ENCODE measurements at regions not wholly inside any gene's neighbourhood (a gene's known extent, or its start where the extent isn't known, plus 50 kb on each side); places are given as distances from the start of the nearest gene placed in this dataset.
"Not testable (repeated sequence)": the region's sequence is repeated elsewhere in the genome, so short reads cannot be mapped to it uniquely, and the experiment has no call there.

GRCh38 chr1:214136324-214136919, 144.5 kb upstream of the SMYD2 start:
- no peak overlapping the region for H3K4me3 ChIP-seq (ENCODE audit: low read depth, low read length)
- no peak for TF ChIP-seq CTCF (conservative IDR thresholded peaks at IDR 0.05; ENCODE audit: low read depth, low read length)
- DNase-seq (ENCODE audit: low read depth) = no peak

- H3K4me3 ChIP-seq (ENCODE audit: low read depth, low read length) = no peak overlapping the region
- DNase-seq (ENCODE audit: low read depth) = no peak
- no peak for TF ChIP-seq CTCF (conservative IDR thresholded peaks at IDR 0.05; ENCODE audit: low read depth, low read length)
These were observed 139.5 kb upstream of the SMYD2 start for GRCh38 chr1:214141486-214141885.

GRCh38 chr1:214143006-214143992, 137.7 kb upstream of the SMYD2 start:
- no peak for TF ChIP-seq CTCF (conservative IDR thresholded peaks at IDR 0.05; ENCODE audit: low read depth, low read length)
- H3K4me3 ChIP-seq (ENCODE audit: low read depth, low read length) = no peak overlapping the region
- DNase-seq (ENCODE audit: low read depth) = no peak

GRCh38 chr1:214144521-214144920, 136.4 kb upstream of the SMYD2 start:
- H3K4me3 ChIP-seq (ENCODE audit: low read depth, low read length) = not testable (repeated sequence)

GRCh38 chr1:214146523-214146922, 134.4 kb upstream of the SMYD2 start:
- no peak overlapping the region for H3K4me3 ChIP-seq (ENCODE audit: low read depth, low read length)
- TF ChIP-seq CTCF (conservative IDR thresholded peaks at IDR 0.05; ENCODE audit: low read depth, low read length) = no peak
- no peak for DNase-seq (ENCODE audit: low read depth)

More at GRCh38 chr1:214144521-214144920, 136.4 kb upstream of the SMYD2 start:
- not testable (repeated sequence) for DNase-seq (ENCODE audit: low read depth)

- no peak for DNase-seq (ENCODE audit: low read depth)
- TF ChIP-seq CTCF (conservative IDR thresholded peaks at IDR 0.05; ENCODE audit: low read depth, low read length) = no peak
- H3K4me3 ChIP-seq (ENCODE audit: low read depth, low read length) = no peak overlapping the region
These were observed 126.2 kb upstream of the SMYD2 start for GRCh38 chr1:214154596-214155292.

- TF ChIP-seq CTCF (conservative IDR thresholded peaks at IDR 0.05; ENCODE audit: low read depth, low read length) = no peak
- H3K4me3 ChIP-seq (ENCODE audit: low read depth, low read length) = no peak overlapping the region
- no peak for DNase-seq (ENCODE audit: low read depth)
These were observed 124.9 kb upstream of the SMYD2 start for GRCh38 chr1:214155987-214156625.

Measured in choroid plexus epithelial cell (primary cell).